ENCODE measurements at regions not wholly inside any gene's neighbourhood (a gene's known extent, or its start where the extent isn't known, plus 50 kb on each side); places are given as distances from the start of the nearest gene placed in this dataset.
A peak's percentile ranks its signal among the peaks of the same experiment; 100 is the strongest.

DNA sequence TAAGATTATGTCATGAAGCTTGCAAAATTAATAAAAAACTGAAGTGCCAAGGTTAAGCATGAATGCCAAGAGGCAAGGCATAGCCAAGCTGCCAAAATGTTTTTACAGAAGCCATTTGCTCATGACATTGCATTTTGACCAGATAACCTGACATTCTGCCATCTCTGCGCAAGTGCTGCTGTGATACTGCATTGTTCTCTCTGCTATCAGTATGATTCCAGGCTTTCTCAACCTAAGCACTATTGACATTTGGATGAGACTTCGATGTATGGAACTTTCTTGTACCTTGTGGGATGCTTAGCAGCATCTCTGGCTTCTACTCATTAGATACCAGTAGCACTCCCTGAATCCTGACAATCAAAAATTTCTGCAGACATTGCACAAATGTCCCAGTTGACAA, 139.2 kb downstream of the RASSF9 start:
- Histone ChIP-seq H3K4me3 (no peak overlapping the region), H3K27me3 (no peaks in the 10 kb centered on the region), H3K4me1 (no peaks in the 10 kb centered on the region), H3K36me3 (no peaks in the 10 kb centered on the region), H3K9me3 (no peaks in the 10 kb centered on the region), H3K27ac (no peak overlapping the region)
- TF ChIP-seq EP300 (IDR thresholded peaks at IDR 0.05) (no peak), POLR2A (IDR thresholded peaks at IDR 0.05) (no peak), POLR2AphosphoS5 (IDR thresholded peaks at IDR 0.05) (no peak)
- TF ChIP-seq, protein P1, sequence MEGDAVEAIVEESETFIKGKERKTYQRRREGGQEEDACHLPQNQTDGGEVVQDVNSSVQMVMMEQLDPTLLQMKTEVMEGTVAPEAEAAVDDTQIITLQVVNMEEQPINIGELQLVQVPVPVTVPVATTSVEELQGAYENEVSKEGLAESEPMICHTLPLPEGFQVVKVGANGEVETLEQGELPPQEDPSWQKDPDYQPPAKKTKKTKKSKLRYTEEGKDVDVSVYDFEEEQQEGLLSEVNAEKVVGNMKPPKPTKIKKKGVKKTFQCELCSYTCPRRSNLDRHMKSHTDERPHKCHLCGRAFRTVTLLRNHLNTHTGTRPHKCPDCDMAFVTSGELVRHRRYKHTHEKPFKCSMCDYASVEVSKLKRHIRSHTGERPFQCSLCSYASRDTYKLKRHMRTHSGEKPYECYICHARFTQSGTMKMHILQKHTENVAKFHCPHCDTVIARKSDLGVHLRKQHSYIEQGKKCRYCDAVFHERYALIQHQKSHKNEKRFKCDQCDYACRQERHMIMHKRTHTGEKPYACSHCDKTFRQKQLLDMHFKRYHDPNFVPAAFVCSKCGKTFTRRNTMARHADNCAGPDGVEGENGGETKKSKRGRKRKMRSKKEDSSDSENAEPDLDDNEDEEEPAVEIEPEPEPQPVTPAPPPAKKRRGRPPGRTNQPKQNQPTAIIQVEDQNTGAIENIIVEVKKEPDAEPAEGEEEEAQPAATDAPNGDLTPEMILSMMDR (IDR thresholded peaks at IDR 0.05): no peak
- ATAC-seq: no peak
- WGBS, 2 donors (ENCODE audit: low coverage in 1 of 2): 85 to 86% methylated on average over 2 of the region's 2 CpGs

DNA sequence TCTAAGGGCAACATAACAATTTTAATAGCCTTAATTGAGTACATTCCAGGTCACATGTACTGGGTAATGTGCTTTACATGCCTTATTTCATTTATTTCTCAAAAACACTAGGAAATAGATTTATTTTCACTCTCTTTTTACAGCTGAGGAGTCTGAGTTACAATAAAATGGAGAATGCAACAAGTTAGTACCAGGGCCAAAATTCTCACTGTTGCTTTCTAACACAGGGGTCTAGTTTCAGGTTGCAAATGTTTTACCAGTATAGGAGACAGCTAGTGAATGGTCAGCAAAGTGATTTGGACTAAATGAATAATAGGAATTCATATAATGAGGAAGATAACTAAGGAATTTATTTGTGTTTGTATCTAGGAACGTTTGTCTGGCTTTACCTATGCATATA, 137.3 kb downstream of the RASSF9 start:
- Histone ChIP-seq H3K36me3 (no peaks in the 10 kb centered on the region), H3K4me1 (no peaks in the 10 kb centered on the region), H3K27ac (no peak overlapping the region), H3K4me3 (no peak overlapping the region), H3K27me3 (no peaks in the 10 kb centered on the region), H3K9me3 (no peaks in the 10 kb centered on the region)
- ATAC-seq: no peak
- no peak for TF ChIP-seq EP300 (IDR thresholded peaks at IDR 0.05)
- TF ChIP-seq POLR2AphosphoS5 (IDR thresholded peaks at IDR 0.05): no peak
- TF ChIP-seq POLR2A (IDR thresholded peaks at IDR 0.05): no peak
- TF ChIP-seq, protein P1 (IDR thresholded peaks at IDR 0.05): no peak
- WGBS, 2 donors (ENCODE audit: low coverage in 1 of 2): 26 to 64% methylated on average over 1 of the region's 1 CpG

DNA sequence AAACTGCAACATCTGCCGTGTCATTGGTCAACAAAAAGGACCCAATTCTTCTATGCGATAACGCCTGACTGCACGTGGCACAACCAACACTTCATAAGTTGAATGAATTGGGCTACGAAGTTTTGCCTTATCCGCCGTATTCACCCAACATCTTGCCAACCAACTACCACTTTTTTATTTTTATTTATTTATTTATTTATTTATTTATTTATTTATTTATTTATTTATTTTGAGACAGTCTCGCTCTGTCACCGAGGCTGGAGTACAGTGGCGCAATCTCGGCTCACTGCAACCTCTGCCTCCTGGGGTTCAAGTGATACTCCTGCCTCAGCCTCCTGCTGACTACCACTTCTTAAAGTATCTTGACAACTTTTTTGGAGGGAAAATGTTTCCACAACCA, 127.4 kb downstream of the RASSF9 start:
- 86 to 95% methylated on average over 10 to 11 of the region's 11 CpGs for WGBS, 2 donors (ENCODE audit: low coverage in 1 of 2)
- TF ChIP-seq POLR2AphosphoS5 (IDR thresholded peaks at IDR 0.05): no peak
- no peak for TF ChIP-seq EP300 (IDR thresholded peaks at IDR 0.05)
- TF ChIP-seq, protein P1 (IDR thresholded peaks at IDR 0.05): no peak
- TF ChIP-seq POLR2A (IDR thresholded peaks at IDR 0.05): no peak

DNA sequence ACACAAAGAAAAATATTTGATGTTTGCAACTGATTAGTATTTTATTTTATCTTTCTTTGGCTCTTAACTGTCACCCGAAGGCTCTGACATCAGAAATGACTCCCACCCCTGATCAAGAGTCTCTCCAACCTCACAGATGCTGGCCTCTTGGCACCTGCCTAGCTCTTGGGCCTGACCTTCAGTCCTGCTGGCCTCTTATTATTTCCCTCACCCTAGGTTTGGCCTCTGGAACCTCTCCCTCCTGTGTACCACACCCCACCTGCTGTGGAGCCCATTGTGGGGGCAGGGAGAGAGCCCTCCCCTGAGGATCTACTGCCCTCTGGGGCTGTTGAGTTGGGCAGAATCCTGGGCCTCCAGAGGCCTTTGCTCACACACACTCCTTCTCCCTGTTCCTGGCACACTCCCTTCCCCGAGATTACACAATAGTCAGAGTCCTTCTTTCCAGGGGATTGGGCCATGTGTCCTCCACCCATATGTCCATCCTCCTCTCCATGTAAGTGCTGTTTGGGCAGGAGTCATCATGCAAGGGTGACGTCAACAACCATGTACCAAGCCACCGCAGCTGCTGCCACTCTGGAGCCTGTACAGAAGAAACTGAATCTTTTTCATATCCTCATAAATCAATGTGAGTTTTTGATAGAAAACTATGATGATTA, 124.3 kb downstream of the RASSF9 start:
- Histone ChIP-seq H3K9me3 (peaks cover 0 to 5% (median 0%) of the 10 kb centered on the region in 3 donors), H3K4me1 (peaks cover 0 to 26% (median 0%) of the 10 kb centered on the region in 3 donors), H3K27me3 (no peaks in the 10 kb centered on the region), H3K36me3 (no peaks in the 10 kb centered on the region), H3K4me3 (no peak overlapping the region), H3K27ac (peak overlapping the region in 3 of 4 donors; percentile 31 to 59 (median 57))
- peak; percentile 95 for ATAC-seq
- 66 to 80% methylated on average over 3 of the region's 4 CpGs for WGBS, 2 donors (ENCODE audit: low coverage in 1 of 2)
- TF ChIP-seq EP300 (IDR thresholded peaks at IDR 0.05) (no peak), POLR2AphosphoS5 (IDR thresholded peaks at IDR 0.05) (no peak), POLR2A (IDR thresholded peaks at IDR 0.05) (no peak)
- TF ChIP-seq, protein P1 (IDR thresholded peaks at IDR 0.05): no peak

More for the DNA sequence above, 127.4 kb downstream of the RASSF9 start:
- H3K27ac ChIP-seq: no peak overlapping the region
- no peaks in the 10 kb centered on the region for H3K9me3 ChIP-seq
- ATAC-seq: no peak
- no peaks in the 10 kb centered on the region for H3K36me3 ChIP-seq
- H3K4me1 ChIP-seq: peaks cover 0 to 23% (median 0%) of the 10 kb centered on the region in 3 donors
- H3K27me3 ChIP-seq: no peaks in the 10 kb centered on the region
- no peak overlapping the region for H3K4me3 ChIP-seq

DNA sequence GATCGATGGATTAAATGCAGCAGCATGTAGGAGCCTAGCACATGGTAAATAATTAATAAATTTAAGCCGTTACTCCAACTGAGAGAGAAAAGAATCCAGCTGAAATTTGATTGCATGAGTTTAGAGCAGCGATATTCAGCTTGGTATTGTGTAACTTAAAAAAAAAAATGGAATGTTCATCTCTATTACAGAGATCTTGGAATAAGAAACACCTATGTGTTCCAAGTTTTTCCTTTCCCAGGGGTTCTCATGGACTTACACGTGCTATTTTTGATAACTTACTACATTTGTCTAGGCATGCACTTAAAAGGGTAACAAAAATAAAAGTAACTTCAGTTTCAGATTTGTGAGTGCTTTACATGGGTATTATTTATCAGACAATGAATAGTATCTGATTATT, 122.8 kb downstream of the RASSF9 start:
- peaks cover 0 to 26% (median 0%) of the 10 kb centered on the region in 3 donors for H3K4me1 ChIP-seq
- no peaks in the 10 kb centered on the region for H3K27me3 ChIP-seq
- H3K4me3 ChIP-seq: no peak overlapping the region
- WGBS, 2 donors (ENCODE audit: low coverage in 1 of 2): 27 to 40% methylated on average over 4 of the region's 4 CpGs
- peak overlapping the region in 2 of 4 donors; percentile 37 to 47 for H3K27ac ChIP-seq
- ATAC-seq: peak; percentile 56
- H3K36me3 ChIP-seq: no peaks in the 10 kb centered on the region
- peaks cover 0 to 14% (median 0%) of the 10 kb centered on the region in 3 donors for H3K9me3 ChIP-seq
- TF ChIP-seq POLR2A (IDR thresholded peaks at IDR 0.05) (no peak), POLR2AphosphoS5 (IDR thresholded peaks at IDR 0.05) (no peak), EP300 (IDR thresholded peaks at IDR 0.05) (no peak)
- TF ChIP-seq, protein P1 (IDR thresholded peaks at IDR 0.05): no peak
